ENCODE measurements at regions not wholly inside any gene's neighbourhood (a gene's known extent, or its start where the extent isn't known, plus 50 kb on each side); places are given as distances from the start of the nearest gene placed in this dataset.

GRCh38 chr6:55003719-55004430, 157.3 kb downstream of the FAM83B start:
- Histone ChIP-seq H3K27me3 (no peaks in the 10 kb centered on the region), H3K4me3 (no peak overlapping the region), H3K4me1 (no peaks in the 10 kb centered on the region), H3K27ac (no peak overlapping the region), H3K36me3 (ENCODE audit: low read depth, missing control alignments) (no peaks in the 10 kb centered on the region), H3K9me3 (no peaks in the 10 kb centered on the region)
- DNase-seq, result no peak
- no peak for TF ChIP-seq POLR2A (IDR thresholded peaks at IDR 0.05)
- TF ChIP-seq CTCF (IDR thresholded peaks at IDR 0.05), result no peak
- intact Hi-C loops (cut with DNase I; ENCODE audit: low total_unique reads), result no loop called here
- 68 to 73% methylated on average over 4 of the region's 4 CpGs for WGBS, 2 donors

GRCh38 chr6:55009131-55009530, 162.6 kb downstream of the FAM83B start:
- no peaks in the 10 kb centered on the region for H3K4me1 ChIP-seq
- no peak overlapping the region for H3K4me3 ChIP-seq
- 25 to 45% methylated on average over 2 to 8 of the region's 8 CpGs for WGBS, 2 donors
- no peak overlapping the region for H3K27ac ChIP-seq
- H3K36me3 ChIP-seq (ENCODE audit: low read depth, missing control alignments), result no peaks in the 10 kb centered on the region
- no peaks in the 10 kb centered on the region for H3K9me3 ChIP-seq
- intact Hi-C loops (cut with DNase I; ENCODE audit: low total_unique reads), result no loop called here
- no peak for TF ChIP-seq CTCF (IDR thresholded peaks at IDR 0.05)
- TF ChIP-seq POLR2A (IDR thresholded peaks at IDR 0.05), result no peak
- no peak for DNase-seq
- no peaks in the 10 kb centered on the region for H3K27me3 ChIP-seq

- no peak overlapping the region for H3K4me3 ChIP-seq
- DNase-seq, result no peak
- H3K27me3 ChIP-seq, result no peaks in the 10 kb centered on the region
- WGBS, 2 donors, result 65 to 73% methylated on average over 3 of the region's 3 CpGs
- H3K36me3 ChIP-seq (ENCODE audit: low read depth, missing control alignments), result no peaks in the 10 kb centered on the region
- H3K4me1 ChIP-seq, result no peaks in the 10 kb centered on the region
- H3K27ac ChIP-seq, result no peak overlapping the region
- no peaks in the 10 kb centered on the region for H3K9me3 ChIP-seq
- TF ChIP-seq POLR2A (IDR thresholded peaks at IDR 0.05) (no peak), CTCF (IDR thresholded peaks at IDR 0.05) (no peak)
- intact Hi-C loops (cut with DNase I; ENCODE audit: low total_unique reads), result no loop called here
Measured at GRCh38 chr6:55011034-55011433, 163.3 kb upstream of the HCRTR2 start.

GRCh38 chr6:55012454-55012853, 161.9 kb upstream of the HCRTR2 start:
- TF ChIP-seq CTCF (IDR thresholded peaks at IDR 0.05) (no peak), POLR2A (IDR thresholded peaks at IDR 0.05) (no peak)
- WGBS, 2 donors, result 96 to 97% methylated on average over 4 of the region's 4 CpGs
- Histone ChIP-seq H3K4me3 (no peak overlapping the region), H3K27me3 (no peaks in the 10 kb centered on the region), H3K9me3 (no peaks in the 10 kb centered on the region), H3K27ac (no peak overlapping the region), H3K36me3 (ENCODE audit: low read depth, missing control alignments) (no peaks in the 10 kb centered on the region), H3K4me1 (no peaks in the 10 kb centered on the region)
- DNase-seq, result no peak
- intact Hi-C loops (cut with DNase I; ENCODE audit: low total_unique reads), result no loop called here

Measured in testis (tissue), 2 donors.